ENCODE measurements at regions not wholly inside any gene's neighbourhood (a gene's known extent, or its start where the extent isn't known, plus 50 kb on each side); places are given as distances from the start of the nearest gene placed in this dataset.
"Not testable (repeated sequence)": the region's sequence is repeated elsewhere in the genome, so short reads cannot be mapped to it uniquely, and the experiment has no call there.

DNA sequence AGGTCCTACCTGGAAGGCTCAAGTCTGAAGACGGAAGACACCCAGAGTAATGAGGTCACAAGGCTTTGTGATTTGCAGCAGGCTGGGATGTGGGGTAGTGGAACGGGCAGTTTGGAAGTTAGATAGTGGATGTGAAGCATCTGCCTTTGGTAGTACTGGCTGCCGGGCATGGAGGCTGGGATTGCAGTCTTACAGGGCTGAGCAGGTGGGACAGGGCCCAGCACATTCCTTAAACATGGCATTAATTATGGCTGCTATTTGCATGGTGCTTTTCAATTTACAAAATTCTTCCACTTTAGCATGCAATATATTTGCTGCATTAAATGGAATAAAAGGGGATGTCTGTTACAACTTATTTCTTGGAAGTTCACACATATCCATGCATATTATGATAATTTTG is 161.2 kb downstream of the UTP18 start:
- Histone ChIP-seq H3K27me3 (ENCODE audit: control insufficient read depth in 1 of 2, insufficient read depth in 2 of 2, low read length in 2 of 2) (peaks cover 0 to 7% of the 10 kb centered on the region in 2 donors), H3K9ac (ENCODE audit: low read length in 2 of 2) (no peak overlapping the region), H3K4me1 (ENCODE audit: control insufficient read depth, insufficient read depth, low read length) (no peaks in the 10 kb centered on the region), H3K4me3 (ENCODE audit: low read length in 2 of 2) (no peak overlapping the region), H3K27ac (ENCODE audit: low read length) (no peak overlapping the region), H3K36me3 (ENCODE audit: control insufficient read depth in 2 of 2, insufficient read depth in 2 of 2, low read length in 2 of 2) (no peaks in the 10 kb centered on the region), H3K9me3 (ENCODE audit: control insufficient read depth in 2 of 2, low read length in 2 of 2) (no peaks in the 10 kb centered on the region)

DNA sequence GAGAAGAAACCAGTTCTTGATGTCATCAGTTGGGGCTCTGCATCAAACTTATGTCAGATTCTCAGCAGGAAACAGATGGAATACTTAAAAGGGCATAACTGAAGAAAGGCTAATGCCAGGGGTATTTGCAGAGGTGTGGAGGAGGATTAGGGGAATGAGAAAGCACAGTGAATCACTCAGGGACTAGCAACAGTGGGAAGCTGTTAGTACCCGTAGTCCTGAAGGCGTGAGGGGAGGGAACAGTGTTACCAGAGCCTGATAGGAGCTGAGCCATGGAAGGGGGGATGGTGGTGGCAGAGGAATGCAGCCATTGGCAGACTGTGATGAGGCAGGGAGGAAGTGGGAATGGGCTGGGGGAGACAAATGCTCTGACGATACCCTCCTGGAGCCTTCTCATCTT is 162.3 kb downstream of the UTP18 start:
- Histone ChIP-seq H3K4me3 (ENCODE audit: low read length in 2 of 2) (no peak overlapping the region), H3K27me3 (ENCODE audit: control insufficient read depth in 1 of 2, insufficient read depth in 2 of 2, low read length in 2 of 2) (peaks cover 0 to 7% of the 10 kb centered on the region in 2 donors), H3K9me3 (ENCODE audit: control insufficient read depth in 2 of 2, low read length in 2 of 2) (no peaks in the 10 kb centered on the region)

GRCh38 chr17:51423421-51424160 is 163.2 kb downstream of the UTP18 start:
- no peaks in the 10 kb centered on the region for H3K4me1 ChIP-seq (ENCODE audit: control insufficient read depth, insufficient read depth, low read length)
- no peaks in the 10 kb centered on the region for H3K9me3 ChIP-seq (ENCODE audit: control insufficient read depth in 2 of 2, low read length in 2 of 2)
- no peak overlapping the region for H3K9ac ChIP-seq (ENCODE audit: low read length in 2 of 2)
- no peak overlapping the region for H3K27ac ChIP-seq (ENCODE audit: low read length)
- H3K4me3 ChIP-seq (ENCODE audit: low read length in 2 of 2) = no peak overlapping the region
- H3K27me3 ChIP-seq (ENCODE audit: control insufficient read depth in 1 of 2, insufficient read depth in 2 of 2, low read length in 2 of 2) = peaks cover 0 to 7% of the 10 kb centered on the region in 2 donors
- H3K36me3 ChIP-seq (ENCODE audit: control insufficient read depth in 2 of 2, insufficient read depth in 2 of 2, low read length in 2 of 2) = no peaks in the 10 kb centered on the region

More for the DNA sequence above, 162.3 kb downstream of the UTP18 start:
- Histone ChIP-seq H3K27ac (ENCODE audit: low read length) (no peak overlapping the region), H3K9ac (ENCODE audit: low read length in 2 of 2) (no peak overlapping the region), H3K4me1 (ENCODE audit: control insufficient read depth, insufficient read depth, low read length) (no peaks in the 10 kb centered on the region), H3K36me3 (ENCODE audit: control insufficient read depth in 2 of 2, insufficient read depth in 2 of 2, low read length in 2 of 2) (no peaks in the 10 kb centered on the region)

- no peaks in the 10 kb centered on the region for H3K36me3 ChIP-seq (ENCODE audit: control insufficient read depth in 2 of 2, insufficient read depth in 2 of 2, low read length in 2 of 2)
- peaks cover 0 to 7% of the 10 kb centered on the region in 2 donors for H3K27me3 ChIP-seq (ENCODE audit: control insufficient read depth in 1 of 2, insufficient read depth in 2 of 2, low read length in 2 of 2)
- no peaks in the 10 kb centered on the region for H3K9me3 ChIP-seq (ENCODE audit: control insufficient read depth in 2 of 2, low read length in 2 of 2)
- H3K4me1 ChIP-seq (ENCODE audit: control insufficient read depth, insufficient read depth, low read length) = no peaks in the 10 kb centered on the region
- no peak overlapping the region for H3K27ac ChIP-seq (ENCODE audit: low read length)
- no peak overlapping the region for H3K4me3 ChIP-seq (ENCODE audit: low read length in 2 of 2)
- H3K9ac ChIP-seq (ENCODE audit: low read length in 2 of 2) = no peak overlapping the region
Measured at GRCh38 chr17:51425773-51426172, 165.4 kb downstream of the UTP18 start.

- Histone ChIP-seq H3K9ac (ENCODE audit: low read length in 2 of 2) (no peak overlapping the region), H3K4me1 (ENCODE audit: control insufficient read depth, insufficient read depth, low read length) (no peaks in the 10 kb centered on the region), H3K27me3 (ENCODE audit: control insufficient read depth in 1 of 2, insufficient read depth in 2 of 2, low read length in 2 of 2) (peaks cover 0 to 3% of the 10 kb centered on the region in 2 donors), H3K27ac (ENCODE audit: low read length) (no peak overlapping the region), H3K4me3 (ENCODE audit: low read length in 2 of 2) (no peak overlapping the region), H3K9me3 (ENCODE audit: control insufficient read depth in 2 of 2, low read length in 2 of 2) (no peaks in the 10 kb centered on the region), H3K36me3 (ENCODE audit: control insufficient read depth in 2 of 2, insufficient read depth in 2 of 2, low read length in 2 of 2) (no peaks in the 10 kb centered on the region)
Measured at GRCh38 chr17:51427323-51427811, 167.0 kb downstream of the UTP18 start.

- H3K9me3 ChIP-seq (ENCODE audit: control insufficient read depth in 2 of 2, low read length in 2 of 2) = no peaks in the 10 kb centered on the region
- H3K4me1 ChIP-seq (ENCODE audit: control insufficient read depth, insufficient read depth, low read length) = no peaks in the 10 kb centered on the region
- H3K27me3 ChIP-seq (ENCODE audit: control insufficient read depth in 1 of 2, insufficient read depth in 2 of 2, low read length in 2 of 2) = peaks cover 0 to under 1% of the 10 kb centered on the region in 2 donors
- no peak overlapping the region for H3K27ac ChIP-seq (ENCODE audit: low read length)
- no peak overlapping the region for H3K4me3 ChIP-seq (ENCODE audit: low read length in 2 of 2)
- no peaks in the 10 kb centered on the region for H3K36me3 ChIP-seq (ENCODE audit: control insufficient read depth in 2 of 2, insufficient read depth in 2 of 2, low read length in 2 of 2)
- H3K9ac ChIP-seq (ENCODE audit: low read length in 2 of 2) = no peak overlapping the region
Measured at GRCh38 chr17:51427856-51428255, 167.5 kb downstream of the UTP18 start.

DNA sequence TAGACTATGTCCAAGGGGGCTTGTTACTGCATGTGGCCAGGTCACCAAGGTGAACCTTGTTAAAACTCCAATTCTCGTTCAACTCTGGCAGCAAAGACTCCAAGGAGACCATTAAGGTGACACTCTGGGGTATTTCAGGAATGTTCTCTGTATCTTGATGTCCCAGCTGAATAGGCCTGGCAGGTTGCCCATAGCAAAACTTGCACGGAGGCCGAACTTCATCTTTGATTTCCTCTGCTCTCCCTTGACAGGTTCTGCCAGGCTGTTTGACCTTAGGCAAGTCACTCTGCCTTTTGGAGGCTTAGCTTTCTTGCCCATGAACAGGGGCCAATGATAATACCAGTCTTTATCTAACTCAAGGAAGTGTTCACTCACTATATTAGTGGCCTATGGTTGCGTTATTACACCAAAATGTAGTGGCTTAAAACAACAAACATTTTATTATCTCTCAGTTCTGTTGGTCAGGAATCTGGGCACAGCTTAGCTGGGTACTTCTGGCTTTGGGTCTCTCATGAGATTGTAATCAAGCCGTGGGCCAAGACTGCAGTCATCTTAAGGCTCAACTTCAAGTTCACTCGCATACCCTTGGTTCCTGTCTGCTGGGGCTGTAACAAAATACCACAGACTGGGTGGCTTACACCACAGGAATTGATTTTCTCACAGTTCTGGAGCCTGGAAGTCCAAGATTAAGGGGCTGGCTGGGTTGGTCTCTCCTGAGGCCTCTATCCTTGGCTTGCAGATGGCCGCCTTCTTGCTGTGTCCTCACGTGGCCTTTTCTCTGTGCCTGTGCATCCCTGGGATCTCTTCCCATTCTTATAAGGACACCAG is 168.5 kb downstream of the UTP18 start:
- Histone ChIP-seq H3K27ac (ENCODE audit: low read length) (no peak overlapping the region), H3K36me3 (ENCODE audit: control insufficient read depth in 2 of 2, insufficient read depth in 2 of 2, low read length in 2 of 2) (no peaks in the 10 kb centered on the region), H3K9me3 (ENCODE audit: control insufficient read depth in 2 of 2, low read length in 2 of 2) (no peaks in the 10 kb centered on the region), H3K4me1 (ENCODE audit: control insufficient read depth, insufficient read depth, low read length) (no peaks in the 10 kb centered on the region), H3K27me3 (ENCODE audit: control insufficient read depth in 1 of 2, insufficient read depth in 2 of 2, low read length in 2 of 2) (no peaks in the 10 kb centered on the region), H3K9ac (ENCODE audit: low read length in 2 of 2) (no peak overlapping the region), H3K4me3 (ENCODE audit: low read length in 2 of 2) (no peak overlapping the region)

DNA sequence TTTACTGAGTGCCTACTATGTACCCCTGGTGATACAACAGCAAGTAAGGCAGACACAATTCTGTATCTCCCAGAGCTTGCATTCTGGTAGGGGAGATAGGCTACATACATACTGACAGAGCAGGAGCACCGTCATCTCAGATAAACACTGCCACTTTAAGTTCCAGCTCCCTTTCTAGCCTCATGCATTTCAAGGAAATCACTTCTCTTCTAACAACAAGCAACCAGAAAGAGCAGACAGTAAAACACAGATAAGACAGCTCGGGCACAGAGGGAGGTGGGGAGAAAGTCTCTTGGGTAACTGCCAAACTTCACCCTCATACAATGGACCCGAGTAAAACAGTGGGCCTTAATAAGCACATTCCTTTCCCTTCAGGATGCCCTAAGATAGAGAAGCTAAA is 169.6 kb downstream of the UTP18 start:
- H3K9me3 ChIP-seq (ENCODE audit: control insufficient read depth in 2 of 2, low read length in 2 of 2); H3K9ac ChIP-seq (ENCODE audit: low read length in 2 of 2); H3K36me3 ChIP-seq (ENCODE audit: control insufficient read depth in 2 of 2, insufficient read depth in 2 of 2, low read length in 2 of 2); H3K27me3 ChIP-seq (ENCODE audit: control insufficient read depth in 1 of 2, insufficient read depth in 2 of 2, low read length in 2 of 2); H3K4me1 ChIP-seq (ENCODE audit: control insufficient read depth, insufficient read depth, low read length); H3K4me3 ChIP-seq (ENCODE audit: low read length in 2 of 2); H3K27ac ChIP-seq (ENCODE audit: low read length): not testable (repeated sequence)

DNA sequence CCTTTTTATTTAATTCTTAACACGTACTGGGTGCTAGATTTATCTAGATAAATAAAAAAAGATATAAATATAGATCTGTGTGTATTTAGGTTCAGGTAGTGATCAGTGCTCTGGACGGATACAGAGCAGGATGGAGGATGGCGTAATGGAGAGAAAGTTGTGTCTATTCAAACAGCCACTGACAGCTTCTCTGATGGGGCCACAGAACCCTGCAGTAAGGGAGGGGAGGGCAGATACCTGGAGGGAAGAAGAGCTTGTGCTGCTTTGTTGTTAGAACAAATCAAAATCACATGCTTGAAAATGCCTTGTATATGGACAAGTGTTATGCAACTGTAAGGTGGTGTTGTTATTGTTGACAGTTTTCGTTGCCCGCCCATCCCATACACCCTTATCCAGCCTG is 170.2 kb downstream of the UTP18 start:
- Histone ChIP-seq H3K9ac (ENCODE audit: low read length in 2 of 2) (no peak overlapping the region), H3K4me3 (ENCODE audit: low read length in 2 of 2) (no peak overlapping the region), H3K36me3 (ENCODE audit: control insufficient read depth in 2 of 2, insufficient read depth in 2 of 2, low read length in 2 of 2) (no peaks in the 10 kb centered on the region), H3K27ac (ENCODE audit: low read length) (no peak overlapping the region), H3K9me3 (ENCODE audit: control insufficient read depth in 2 of 2, low read length in 2 of 2) (no peaks in the 10 kb centered on the region), H3K27me3 (ENCODE audit: control insufficient read depth in 1 of 2, insufficient read depth in 2 of 2, low read length in 2 of 2) (no peaks in the 10 kb centered on the region), H3K4me1 (ENCODE audit: control insufficient read depth, insufficient read depth, low read length) (no peaks in the 10 kb centered on the region)

DNA sequence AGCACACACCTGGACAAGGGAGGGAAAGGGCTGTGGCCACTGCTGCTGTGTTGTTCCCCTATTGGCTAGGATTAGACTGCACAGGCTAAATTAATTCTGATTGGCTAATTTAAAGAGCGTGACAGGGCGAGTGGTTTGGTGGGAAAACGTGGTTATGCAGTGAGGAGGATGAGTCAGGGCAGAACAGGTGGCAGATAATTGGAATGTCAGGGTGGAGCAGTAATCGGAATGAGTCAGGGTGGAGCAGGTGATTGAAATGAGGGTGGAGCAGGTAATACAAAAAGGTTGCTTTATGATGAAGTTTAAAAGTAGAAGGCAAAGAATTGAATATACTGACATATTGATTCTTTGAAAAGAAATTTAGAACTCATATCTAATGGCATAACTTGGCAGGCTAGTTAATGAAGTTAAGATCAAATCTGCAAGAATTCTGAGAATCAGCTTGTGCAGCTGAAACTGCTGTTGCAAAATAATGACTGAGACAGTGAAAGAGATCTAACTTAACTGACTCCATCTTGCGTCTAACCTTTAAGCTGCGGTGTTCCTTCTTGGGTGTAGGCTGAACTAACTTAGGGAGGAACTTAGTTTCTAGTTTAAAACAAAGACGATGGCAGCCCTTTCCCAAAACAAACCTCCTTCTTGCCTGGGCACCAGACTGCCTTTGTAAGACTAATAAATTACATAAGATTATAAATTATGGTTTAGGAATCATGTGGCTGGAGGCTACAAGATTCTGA is 174.3 kb downstream of the UTP18 start:
- Histone ChIP-seq H3K9ac (ENCODE audit: low read length in 2 of 2) (no peak overlapping the region), H3K27ac (ENCODE audit: low read length) (no peak overlapping the region), H3K9me3 (ENCODE audit: control insufficient read depth in 2 of 2, low read length in 2 of 2) (peaks cover 0 to 3% of the 10 kb centered on the region in 2 donors), H3K4me3 (ENCODE audit: low read length in 2 of 2) (no peak overlapping the region), H3K27me3 (ENCODE audit: control insufficient read depth in 1 of 2, insufficient read depth in 2 of 2, low read length in 2 of 2) (no peaks in the 10 kb centered on the region), H3K36me3 (ENCODE audit: control insufficient read depth in 2 of 2, insufficient read depth in 2 of 2, low read length in 2 of 2) (no peaks in the 10 kb centered on the region), H3K4me1 (ENCODE audit: control insufficient read depth, insufficient read depth, low read length) (no peaks in the 10 kb centered on the region)
